H9 (cell line): ENCODE measurements at regions not wholly inside any gene's neighbourhood (a gene's known extent, or its start where the extent isn't known, plus 50 kb on each side); places are given as distances from the start of the nearest gene placed in this dataset.

Experiments used
- DNase-seq: peaks from one replicate; pipeline ENCODE4 v3.0.0-alpha.2; 2017
- H2AFZ ChIP-seq: one replicate; pipeline ENCODE4 v1.6.1; 2013; ENCODE audit warnings: mild to moderate bottlenecking, low read length, control low read depth, moderate library complexity
- H2AK5ac ChIP-seq: 2 replicates; pipeline ENCODE4 v1.6.1; 2013; ENCODE audit warnings: low read length, control low read depth, mixed read lengths; ENCODE audit not compliant: insufficient read length
- H2BK120ac ChIP-seq: one replicate; pipeline ENCODE4 v1.6.1; 2013; ENCODE audit warnings: low read depth, mild to moderate bottlenecking, low read length, control low read depth, inconsistent platforms; ENCODE audit not compliant: poor library complexity, severe bottlenecking
- H2BK12ac ChIP-seq: 2 replicates; pipeline ENCODE4 v1.6.1; 2013; ENCODE audit warnings: low read length, control low read depth, mixed read lengths, low read depth; ENCODE audit not compliant: insufficient read length
- H2BK15ac ChIP-seq: 2 replicates; pipeline ENCODE4 v1.6.1; 2013; ENCODE audit warnings: low read depth, low read length, control low read depth
- H2BK20ac ChIP-seq: one replicate; pipeline ENCODE4 v1.6.1; 2013; ENCODE audit warnings: low read depth, mild to moderate bottlenecking, low read length, control low read depth, inconsistent platforms; ENCODE audit not compliant: poor library complexity, severe bottlenecking
- H2BK5ac ChIP-seq: 2 replicates; pipeline ENCODE4 v1.6.1; 2013; ENCODE audit warnings: low read length, control low read depth, mixed read lengths; ENCODE audit not compliant: insufficient read length
- H3K14ac ChIP-seq: 2 replicates; pipeline ENCODE4 v1.6.1; 2013; ENCODE audit warnings: low read length, control low read depth; ENCODE audit not compliant: insufficient read depth
- H3K18ac ChIP-seq: 2 replicates; pipeline ENCODE4 v1.6.1; 2013; ENCODE audit warnings: low read depth, mild to moderate bottlenecking, mixed read lengths, low read length, control low read depth; ENCODE audit not compliant: insufficient read length
- H3K23ac ChIP-seq: 2 replicates; pipeline ENCODE4 v1.6.1; 2013; ENCODE audit warnings: low read length, control low read depth, mixed read lengths, low read depth; ENCODE audit not compliant: insufficient read length
- H3K23me2 ChIP-seq: 2 replicates; pipeline ENCODE4 v1.6.1; 2013; ENCODE audit warnings: low read depth, mild to moderate bottlenecking, mixed read lengths, low read length, control low read depth; ENCODE audit not compliant: insufficient read length, poor library complexity, severe bottlenecking
- H3K27ac ChIP-seq: 2 replicates; pipeline ENCODE4 v1.5.1; 2013; ENCODE audit warnings: low read length, control low read depth, mixed read lengths, low read depth; ENCODE audit not compliant: insufficient read length
- H3K27me3 ChIP-seq: 2 replicates; pipeline ENCODE4 v1.6.1; 2013; ENCODE audit warnings: low read length, control low read depth, inconsistent platforms; ENCODE audit not compliant: insufficient read depth
- H3K4ac ChIP-seq: 2 replicates; pipeline ENCODE4 v1.6.1; 2013; ENCODE audit warnings: low read depth, mild to moderate bottlenecking, control low read depth, inconsistent platforms, low read length, moderate library complexity
- H3K4me1 ChIP-seq: 2 replicates; pipeline ENCODE4 v1.6.1; 2013; ENCODE audit warnings: low read length, control low read depth, inconsistent platforms; ENCODE audit not compliant: insufficient read depth
- H3K4me2 ChIP-seq: 2 replicates; pipeline ENCODE4 v1.6.1; 2013; ENCODE audit warnings: low read length, control low read depth, mixed read lengths; ENCODE audit not compliant: insufficient read length, insufficient read depth
- H3K56ac ChIP-seq: 2 replicates; pipeline ENCODE4 v1.6.1; 2013; ENCODE audit warnings: low read depth, mild to moderate bottlenecking, mixed read lengths, low read length, control low read depth; ENCODE audit not compliant: insufficient read length
- H3K79me1 ChIP-seq: 2 replicates; pipeline ENCODE4 v1.6.1; 2013; ENCODE audit warnings: low read depth, mild to moderate bottlenecking, moderate library complexity, low read length, control low read depth, inconsistent platforms; ENCODE audit not compliant: insufficient read depth, poor library complexity, severe bottlenecking
- H3K79me2 ChIP-seq: 2 replicates; pipeline ENCODE4 v1.6.1; 2013; ENCODE audit warnings: low read length, control low read depth, inconsistent platforms; ENCODE audit not compliant: insufficient read depth
- H3K9ac ChIP-seq: 2 replicates; pipeline ENCODE4 v1.6.1; 2013; ENCODE audit warnings: low read length, control low read depth, mixed read lengths; ENCODE audit not compliant: insufficient read length; ENCODE audit errors: extremely low read depth
- H3K9me3 ChIP-seq: one replicate; pipeline ENCODE4 v1.6.1; 2013; ENCODE audit warnings: low read depth, low read length, inconsistent platforms; ENCODE audit not compliant: control insufficient read depth
- H3T11ph ChIP-seq: one replicate; pipeline ENCODE4 v1.6.1; 2013; ENCODE audit warnings: mild to moderate bottlenecking, low read length, control low read depth, inconsistent platforms
- H4K20me1 ChIP-seq: one replicate; pipeline ENCODE4 v1.6.1; 2013; ENCODE audit not compliant: control insufficient read depth, insufficient read length, insufficient read depth
- H4K5ac ChIP-seq: 2 replicates; pipeline ENCODE4 v1.6.1; 2013; ENCODE audit warnings: low read depth, mild to moderate bottlenecking, mixed read lengths, low read length, control low read depth; ENCODE audit not compliant: insufficient read length
- H4K8ac ChIP-seq: replicated peaks from 2 replicates; pipeline ENCODE4 v1.6.1; 2013; ENCODE audit warnings: low read length, control low read depth, mixed read lengths, low read depth; ENCODE audit not compliant: insufficient read length
- H4K91ac ChIP-seq: 2 replicates; pipeline ENCODE4 v1.6.1; 2013; ENCODE audit warnings: low read depth, mild to moderate bottlenecking, moderate library complexity, mixed read lengths, low read length, control low read depth; ENCODE audit not compliant: insufficient read length
- H3K27ac Mint-ChIP-seq, 3 experiments: 2 replicates in 2 of 3; 3 replicates in 1 of 3; pipeline ENCODE4 v1.8.0; 2020 to 2021; ENCODE audit warnings: mixed read lengths in 3 of 3, mild to moderate bottlenecking in 1 of 3, moderate library complexity in 1 of 3
- H3K27me3 Mint-ChIP-seq: 2 replicates; pipeline ENCODE4 v1.8.0; 2021; ENCODE audit warnings: low read depth, mild to moderate bottlenecking, moderate library complexity, mixed read lengths
- H3K36me3 Mint-ChIP-seq, 3 experiments: 2 replicates in 2 of 3; 3 replicates in 1 of 3; pipeline ENCODE4 v1.8.0; 2020 to 2021; ENCODE audit warnings: low read depth in 3 of 3, mixed read lengths in 3 of 3; ENCODE audit not compliant: insufficient read depth in 1 of 3
- H3K4me1 Mint-ChIP-seq, 2 experiments: 2 replicates each; pipeline ENCODE4 v1.8.0; 2020; ENCODE audit warnings: mixed read lengths in 2 of 2
- H3K4me3 Mint-ChIP-seq, 2 experiments: 2 replicates in 1 of 2; 3 replicates in 1 of 2; pipeline ENCODE4 v1.8.0; 2020 to 2021; ENCODE audit warnings: mild to moderate bottlenecking in 2 of 2, mixed read lengths in 2 of 2, moderate library complexity in 1 of 2
- H3K9me3 Mint-ChIP-seq, 2 experiments: 2 replicates in 1 of 2; 3 replicates in 1 of 2; pipeline ENCODE4 v1.8.0; 2020; ENCODE audit warnings: mild to moderate bottlenecking in 2 of 2, mixed read lengths in 2 of 2, moderate library complexity in 1 of 2
- WGBS: extraction: QIAGEN DNeasy Blood & Tissue Kit; methylation state at CpG from one replicate; pipeline ENCODE4 v1.1.7; 2013; ENCODE audit warnings: missing lambda C conversion rate, low lambda C conversion rate, mixed read lengths; ENCODE audit not compliant: insufficient read length; ENCODE audit errors: extremely low coverage; 5-methylcytosine and 5-hydroxymethylcytosine counted together
- TF ChIP-seq, protein P1 (sequence below): fragments of 200-600 bp; sonication (generic); conservative IDR thresholded peaks from 3 replicates; pipeline ENCODE4 v1.8.0; 2021; ENCODE audit warnings: antibody characterized with exemption, mild to moderate bottlenecking

DNA sequence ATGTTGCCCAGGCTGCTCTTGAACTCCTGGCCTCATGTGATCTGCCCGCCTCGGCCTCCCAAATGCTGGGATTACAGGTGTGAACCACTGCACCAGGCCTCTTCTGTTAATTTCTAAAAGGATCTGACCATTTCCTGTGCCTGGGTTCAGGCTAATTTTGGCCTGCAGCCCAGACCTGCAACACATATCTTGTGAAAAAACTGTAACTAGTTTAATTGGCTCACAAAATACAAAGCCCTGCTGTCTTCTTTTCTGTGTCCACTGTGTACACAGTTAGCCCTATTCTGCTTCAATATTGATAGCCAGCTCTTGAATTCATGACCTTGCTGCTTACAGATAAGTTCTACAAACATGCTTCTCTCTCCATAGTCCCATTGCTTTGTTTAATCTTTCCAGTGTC, 753.5 kb downstream of the PDHA2 start:
- H2BK120ac ChIP-seq: no peak overlapping the region
- H3K9me3 ChIP-seq: no peaks in the 10 kb centered on the region
- H3K4ac ChIP-seq: no peak overlapping the region
- no peaks in the 10 kb centered on the region for H3K4me1 ChIP-seq
- no peak overlapping the region for H2BK5ac ChIP-seq
- no peak overlapping the region for H2AK5ac ChIP-seq
- no peak overlapping the region for H3K4me3 Mint-ChIP-seq
- no peaks in the 10 kb centered on the region; a peak in 1 of 5 replicates for H3K9me3 Mint-ChIP-seq
- H3K79me1 ChIP-seq: no peaks in the 10 kb centered on the region
- H3K23me2 ChIP-seq: no peaks in the 10 kb centered on the region
- no CpG with 5 or more reads among the region's 2 CpGs for WGBS
- TF ChIP-seq, protein P1, sequence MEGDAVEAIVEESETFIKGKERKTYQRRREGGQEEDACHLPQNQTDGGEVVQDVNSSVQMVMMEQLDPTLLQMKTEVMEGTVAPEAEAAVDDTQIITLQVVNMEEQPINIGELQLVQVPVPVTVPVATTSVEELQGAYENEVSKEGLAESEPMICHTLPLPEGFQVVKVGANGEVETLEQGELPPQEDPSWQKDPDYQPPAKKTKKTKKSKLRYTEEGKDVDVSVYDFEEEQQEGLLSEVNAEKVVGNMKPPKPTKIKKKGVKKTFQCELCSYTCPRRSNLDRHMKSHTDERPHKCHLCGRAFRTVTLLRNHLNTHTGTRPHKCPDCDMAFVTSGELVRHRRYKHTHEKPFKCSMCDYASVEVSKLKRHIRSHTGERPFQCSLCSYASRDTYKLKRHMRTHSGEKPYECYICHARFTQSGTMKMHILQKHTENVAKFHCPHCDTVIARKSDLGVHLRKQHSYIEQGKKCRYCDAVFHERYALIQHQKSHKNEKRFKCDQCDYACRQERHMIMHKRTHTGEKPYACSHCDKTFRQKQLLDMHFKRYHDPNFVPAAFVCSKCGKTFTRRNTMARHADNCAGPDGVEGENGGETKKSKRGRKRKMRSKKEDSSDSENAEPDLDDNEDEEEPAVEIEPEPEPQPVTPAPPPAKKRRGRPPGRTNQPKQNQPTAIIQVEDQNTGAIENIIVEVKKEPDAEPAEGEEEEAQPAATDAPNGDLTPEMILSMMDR: no peak
- no peak overlapping the region for H4K5ac ChIP-seq
- no peaks in the 10 kb centered on the region for H3K27me3 ChIP-seq
- H3K27ac ChIP-seq: no peak overlapping the region
- H4K20me1 ChIP-seq: no peaks in the 10 kb centered on the region
- H3K9ac ChIP-seq: no peak overlapping the region
- DNase-seq: no peak
- no peak overlapping the region for H2BK12ac ChIP-seq
- no peak overlapping the region for H3K14ac ChIP-seq
- H3K4me2 ChIP-seq: no peak overlapping the region
- H3K56ac ChIP-seq: no peak overlapping the region
- H2AFZ ChIP-seq: no peak overlapping the region
- H2BK15ac ChIP-seq: no peak overlapping the region
- no peak overlapping the region for H3K18ac ChIP-seq
- H3K27me3 Mint-ChIP-seq: no peaks in the 10 kb centered on the region; the same call in 1 of the 2 replicates
- H3K79me2 ChIP-seq: no peaks in the 10 kb centered on the region
- no peak overlapping the region for H4K91ac ChIP-seq
- H3K23ac ChIP-seq: no peak overlapping the region
- H3K4me1 Mint-ChIP-seq: peaks cover under 1 to 10% of the 10 kb centered on the region in 2 experiments; a peak in 2 of 4 replicates
- no peak overlapping the region for H2BK20ac ChIP-seq
- peak overlapping the region in 2 of 3 experiments; percentile 19 to 33; a peak in 3 of 7 replicates for H3K27ac Mint-ChIP-seq
- no peak overlapping the region for H4K8ac ChIP-seq
- no peak overlapping the region for H3T11ph ChIP-seq
- H3K36me3 Mint-ChIP-seq: peaks cover 0 to 3% (median 2%) of the 10 kb centered on the region in 3 experiments; a peak in 1 of 7 replicates
